Neuronal stem cell (in vitro differentiated cells): ENCODE measurements at regions not wholly inside any gene's neighbourhood (a gene's known extent, or its start where the extent isn't known, plus 50 kb on each side); places are given as distances from the start of the nearest gene placed in this dataset.
A peak's percentile ranks its signal among the peaks of the same experiment; 100 is the strongest.

Experiments
- DNase-seq: peaks from one replicate; pipeline ENCODE4 v3.0.0-alpha.2; 2013; ENCODE audit warnings: low spot score
- H2AFZ ChIP-seq: one replicate; pipeline ENCODE4 v1.6.1; 2013; ENCODE audit warnings: mild to moderate bottlenecking, low read length, inconsistent platforms
- H2AK5ac ChIP-seq: 2 replicates; pipeline ENCODE4 v1.6.1; 2013; ENCODE audit warnings: low read depth, mild to moderate bottlenecking, inconsistent platforms, low read length, moderate library complexity, mixed read lengths
- H2BK120ac ChIP-seq: 2 replicates; pipeline ENCODE4 v1.6.1; 2013; ENCODE audit warnings: low read depth, mild to moderate bottlenecking, inconsistent platforms, low read length, moderate library complexity, mixed read lengths
- H2BK12ac ChIP-seq: one replicate; pipeline ENCODE4 v1.6.1; 2013; ENCODE audit warnings: low read length, inconsistent platforms
- H2BK15ac ChIP-seq: 2 replicates; pipeline ENCODE4 v1.6.1; 2013; ENCODE audit warnings: mild to moderate bottlenecking, low read length, inconsistent platforms, mixed read lengths
- H2BK5ac ChIP-seq: one replicate; pipeline ENCODE4 v1.6.1; 2013; ENCODE audit warnings: inconsistent platforms, mild to moderate bottlenecking, low read length, moderate library complexity
- H3K14ac ChIP-seq: one replicate; pipeline ENCODE4 v1.6.1; 2013; ENCODE audit warnings: low read length, inconsistent platforms
- H3K18ac ChIP-seq: 2 replicates; pipeline ENCODE4 v1.6.1; 2013; ENCODE audit warnings: low read length, inconsistent platforms
- H3K23ac ChIP-seq: 2 replicates; pipeline ENCODE4 v1.6.1; 2013; ENCODE audit warnings: low read depth, mild to moderate bottlenecking, mixed read lengths, low read length, inconsistent platforms; ENCODE audit not compliant: poor library complexity
- H3K27ac ChIP-seq: replicated peaks from 3 replicates; pipeline ENCODE4 v1.5.1; 2013; ENCODE audit warnings: low read length, inconsistent platforms
- H3K27me3 ChIP-seq, 3 experiments: 2 replicates each; pipeline ENCODE4 v1.6.1; 2013; ENCODE audit warnings: low read length in 3 of 3, mild to moderate bottlenecking in 2 of 3, inconsistent platforms in 1 of 3, low read depth in 1 of 3, mixed read lengths in 1 of 3, moderate library complexity in 1 of 3; ENCODE audit not compliant: control insufficient read depth in 3 of 3, insufficient read depth in 3 of 3
- H3K36me3 ChIP-seq, 2 donors: replicated peaks in 1 of 2; 2 replicates each; pipeline ENCODE4 v1.6.1; 2013; ENCODE audit warnings: low read length in 2 of 2; ENCODE audit not compliant: control insufficient read depth in 2 of 2, insufficient read depth in 2 of 2
- H3K4ac ChIP-seq: 2 replicates; pipeline ENCODE4 v1.6.1; 2013; ENCODE audit warnings: inconsistent platforms, mild to moderate bottlenecking, low read length, moderate library complexity
- H3K4me1 ChIP-seq, 2 donors: 1 replicate in 1 of 2; 2 replicates in 1 of 2; pipeline ENCODE4 v1.6.1; 2013; ENCODE audit warnings: low read length in 2 of 2, low read depth in 1 of 2; ENCODE audit not compliant: control insufficient read depth in 2 of 2, insufficient read depth in 1 of 2
- H3K4me2 ChIP-seq: one replicate; pipeline ENCODE4 v1.6.1; 2013; ENCODE audit warnings: mild to moderate bottlenecking, low read length, inconsistent platforms; ENCODE audit not compliant: insufficient read depth, poor library complexity, severe bottlenecking
- H3K4me3 ChIP-seq, 2 donors: 2 replicates each; pipeline ENCODE4 v1.5.1; 2013; ENCODE audit warnings: low read length in 2 of 2, mild to moderate bottlenecking in 2 of 2, inconsistent platforms in 1 of 2, moderate library complexity in 1 of 2
- H3K79me1 ChIP-seq: one replicate; pipeline ENCODE4 v1.6.1; 2013; ENCODE audit warnings: low read depth, mild to moderate bottlenecking, inconsistent platforms, low read length, moderate library complexity
- H3K9ac ChIP-seq: one replicate; pipeline ENCODE4 v1.6.1; 2013; ENCODE audit warnings: mild to moderate bottlenecking, low read depth, low read length, inconsistent platforms; ENCODE audit not compliant: poor library complexity
- H3K9me3 ChIP-seq, 2 donors: replicated peaks in 1 of 2; 2 replicates each; pipeline versions ENCODE3 to v1.6.1; 2013; ENCODE audit warnings: low read length in 2 of 2, mild to moderate bottlenecking in 2 of 2, inconsistent platforms in 1 of 2, low read depth in 1 of 2, mixed read lengths in 1 of 2, moderate library complexity in 1 of 2; ENCODE audit not compliant: control insufficient read depth in 2 of 2, insufficient read depth in 1 of 2
- H4K8ac ChIP-seq: one replicate; pipeline ENCODE4 v1.6.1; 2013; ENCODE audit warnings: low read depth, mild to moderate bottlenecking, inconsistent platforms, low read length, moderate library complexity
- H4K91ac ChIP-seq: one replicate; pipeline ENCODE4 v1.6.1; 2013; ENCODE audit warnings: low read length, low read depth, mild to moderate bottlenecking, inconsistent platforms; ENCODE audit not compliant: poor library complexity
- WGBS, 2 donors: extraction: QIAGEN DNeasy Blood & Tissue Kit; methylation state at CpG; one replicate each; pipeline ENCODE4 v1.1.7; 2013; ENCODE audit warnings: missing lambda C conversion rate in 2 of 2, mixed read lengths in 1 of 2; ENCODE audit not compliant: insufficient read length in 2 of 2, insufficient replicate concordance in 1 of 2; ENCODE audit errors: extremely low coverage in 2 of 2; 5-methylcytosine and 5-hydroxymethylcytosine counted together

GRCh38 chr2:195606179-195606578, 50.8 kb upstream of the SLC39A10 start:
- Histone ChIP-seq H3K4me1 (no peaks in the 10 kb centered on the region), H4K8ac (no peak overlapping the region), H2BK120ac (no peak overlapping the region), H3K27ac (no peak overlapping the region), H3K4me3 (no peak overlapping the region), H2BK5ac (no peak overlapping the region), H3K14ac (no peak overlapping the region), H2AFZ (no peak overlapping the region), H3K9ac (no peak overlapping the region), H3K23ac (no peak overlapping the region), H3K4ac (no peak overlapping the region), H3K79me1 (no peaks in the 10 kb centered on the region), H3K18ac (no peak overlapping the region), H3K36me3 (no peaks in the 10 kb centered on the region), H2BK15ac (no peak overlapping the region), H3K9me3 (no peaks in the 10 kb centered on the region), H4K91ac (no peak overlapping the region), H3K27me3 (no peaks in the 10 kb centered on the region), H2BK12ac (no peak overlapping the region), H3K4me2 (no peak overlapping the region), H2AK5ac (no peak overlapping the region)
- no peak for DNase-seq

GRCh38 chr2:195604706-195605105, 52.3 kb upstream of the SLC39A10 start:
- H3K23ac ChIP-seq: no peak overlapping the region
- no peaks in the 10 kb centered on the region for H3K4me1 ChIP-seq
- H2BK120ac ChIP-seq: no peak overlapping the region
- no peak overlapping the region for H2AK5ac ChIP-seq
- H3K79me1 ChIP-seq: no peaks in the 10 kb centered on the region
- no peak overlapping the region for H3K9ac ChIP-seq
- no peak overlapping the region for H4K91ac ChIP-seq
- H4K8ac ChIP-seq: no peak overlapping the region
- H3K36me3 ChIP-seq: no peaks in the 10 kb centered on the region
- no peak overlapping the region for H2AFZ ChIP-seq
- no peak overlapping the region for H3K4me3 ChIP-seq
- H3K9me3 ChIP-seq: no peaks in the 10 kb centered on the region
- no peak overlapping the region for H2BK5ac ChIP-seq
- no peak overlapping the region for H3K4ac ChIP-seq
- H3K27me3 ChIP-seq: no peaks in the 10 kb centered on the region
- peak overlapping the region; percentile 17 for H2BK15ac ChIP-seq
- H3K27ac ChIP-seq: no peak overlapping the region
- no peak overlapping the region for H3K4me2 ChIP-seq
- no peak overlapping the region for H3K18ac ChIP-seq
- no peak overlapping the region for H3K14ac ChIP-seq
- no CpG with 5 or more reads among the region's 5 CpGs for WGBS, 2 donors
- no peak for DNase-seq
- H2BK12ac ChIP-seq: no peak overlapping the region

GRCh38 chr2:195603998-195604397, 53.0 kb upstream of the SLC39A10 start:
- H2BK15ac ChIP-seq: peak overlapping the region; percentile 17
- H3K36me3 ChIP-seq: no peaks in the 10 kb centered on the region
- no peak overlapping the region for H3K14ac ChIP-seq
- H2BK5ac ChIP-seq: no peak overlapping the region
- no peaks in the 10 kb centered on the region for H3K79me1 ChIP-seq
- no peaks in the 10 kb centered on the region for H3K27me3 ChIP-seq
- no peak for DNase-seq
- no CpG with 5 or more reads among the region's 4 CpGs for WGBS, 2 donors
- no peaks in the 10 kb centered on the region for H3K4me1 ChIP-seq
- no peak overlapping the region for H3K4ac ChIP-seq
- H4K8ac ChIP-seq: no peak overlapping the region
- H2BK120ac ChIP-seq: no peak overlapping the region
- H3K9ac ChIP-seq: no peak overlapping the region
- no peak overlapping the region for H3K18ac ChIP-seq
- H3K9me3 ChIP-seq: no peaks in the 10 kb centered on the region
- H3K23ac ChIP-seq: no peak overlapping the region
- no peak overlapping the region for H2AFZ ChIP-seq
- H3K27ac ChIP-seq: no peak overlapping the region
- no peak overlapping the region for H3K4me3 ChIP-seq
- H2AK5ac ChIP-seq: no peak overlapping the region
- H4K91ac ChIP-seq: no peak overlapping the region
- H2BK12ac ChIP-seq: no peak overlapping the region
- H3K4me2 ChIP-seq: no peak overlapping the region

DNA sequence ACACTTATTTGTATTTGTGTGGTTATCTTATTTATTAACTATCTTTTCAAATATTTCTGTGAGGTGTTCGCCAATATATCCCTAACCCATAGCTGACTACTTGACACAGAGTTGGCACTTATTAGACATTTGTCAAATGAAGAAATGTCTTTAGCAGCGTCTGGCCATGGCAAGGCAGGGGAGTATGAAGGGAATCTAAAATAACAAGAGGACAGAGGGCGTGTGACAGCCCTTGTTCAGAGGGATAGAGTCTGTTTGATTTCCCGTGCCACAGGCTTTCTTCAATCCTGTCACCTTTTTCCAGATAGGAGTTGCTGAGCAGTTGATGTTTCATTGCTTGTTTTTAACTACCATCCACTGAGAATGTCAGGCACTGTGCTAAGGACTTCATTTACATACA, 53.6 kb upstream of the SLC39A10 start:
- no peaks in the 10 kb centered on the region for H3K79me1 ChIP-seq
- H4K91ac ChIP-seq: no peak overlapping the region
- no peak overlapping the region for H4K8ac ChIP-seq
- H3K4me3 ChIP-seq: no peak overlapping the region
- no peak overlapping the region for H3K14ac ChIP-seq
- no peak overlapping the region for H3K23ac ChIP-seq
- no peaks in the 10 kb centered on the region for H3K27me3 ChIP-seq
- no peak overlapping the region for H3K27ac ChIP-seq
- H2AK5ac ChIP-seq: no peak overlapping the region
- H3K4me2 ChIP-seq: no peak overlapping the region
- H2BK15ac ChIP-seq: no peak overlapping the region
- no peaks in the 10 kb centered on the region for H3K4me1 ChIP-seq
- no CpG with 5 or more reads among the region's 4 CpGs for WGBS, 2 donors
- no peak overlapping the region for H2BK120ac ChIP-seq
- H3K18ac ChIP-seq: no peak overlapping the region
- no peak overlapping the region for H2BK5ac ChIP-seq
- DNase-seq: no peak
- H3K4ac ChIP-seq: no peak overlapping the region
- no peaks in the 10 kb centered on the region for H3K9me3 ChIP-seq
- H3K9ac ChIP-seq: no peak overlapping the region
- H2BK12ac ChIP-seq: no peak overlapping the region
- no peaks in the 10 kb centered on the region for H3K36me3 ChIP-seq
- no peak overlapping the region for H2AFZ ChIP-seq
